ENCODE measurements at regions not wholly inside any gene's neighbourhood (a gene's known extent, or its start where the extent isn't known, plus 50 kb on each side); places are given as distances from the start of the nearest gene placed in this dataset.

GRCh38 chr15:87227846-87228245 lies 1028.7 kb downstream of the NTRK3 start:
- ATAC-seq (no peak), DNase-seq (ENCODE audit: low spot score in 2 of 2) (no peak)
- Mint-ChIP-seq H3K36me3 (no peaks in the 10 kb centered on the region), H3K4me3 (no peak overlapping the region), H3K4me1 (no peaks in the 10 kb centered on the region), H3K27ac (no peak overlapping the region), H3K9me3 (peaks cover 6% of the 10 kb centered on the region)

- Mint-ChIP-seq H3K4me3 (no peak overlapping the region), H3K9me3 (peaks cover 4% of the 10 kb centered on the region), H3K27ac (no peak overlapping the region), H3K4me1 (no peaks in the 10 kb centered on the region), H3K36me3 (no peaks in the 10 kb centered on the region)
- DNase-seq (ENCODE audit: low spot score in 2 of 2) (no peak), ATAC-seq (no peak)
Measured at GRCh38 chr15:87225436-87225835, 1031.1 kb downstream of the NTRK3 start.

GRCh38 chr15:87224404-87224803 lies 1032.1 kb downstream of the NTRK3 start:
- no peak for DNase-seq (ENCODE audit: low spot score in 2 of 2)
- no peaks in the 10 kb centered on the region for H3K4me1 Mint-ChIP-seq
- no peak for ATAC-seq
- peaks cover 4% of the 10 kb centered on the region for H3K9me3 Mint-ChIP-seq
- no peak overlapping the region for H3K27ac Mint-ChIP-seq
- no peak overlapping the region for H3K4me3 Mint-ChIP-seq
- no peaks in the 10 kb centered on the region for H3K36me3 Mint-ChIP-seq

GRCh38 chr15:87219650-87220615 lies 1036.6 kb downstream of the NTRK3 start:
- Mint-ChIP-seq H3K9me3 (peaks cover 2% of the 10 kb centered on the region), H3K4me3 (no peak overlapping the region), H3K36me3 (no peaks in the 10 kb centered on the region), H3K4me1 (no peaks in the 10 kb centered on the region), H3K27ac (no peak overlapping the region)
- DNase-seq (ENCODE audit: low spot score in 2 of 2) (no peak), ATAC-seq (no peak)

- ATAC-seq (no peak), DNase-seq (ENCODE audit: low spot score in 2 of 2) (no peak)
- Mint-ChIP-seq H3K4me1 (no peaks in the 10 kb centered on the region), H3K27ac (no peak overlapping the region), H3K9me3 (peaks cover 3% of the 10 kb centered on the region), H3K4me3 (no peak overlapping the region), H3K36me3 (no peaks in the 10 kb centered on the region)
Measured at GRCh38 chr15:87215100-87215499, 1041.4 kb downstream of the NTRK3 start.

- no peak for ATAC-seq
- no peak for DNase-seq (ENCODE audit: low spot score in 2 of 2)
- Mint-ChIP-seq H3K36me3 (no peaks in the 10 kb centered on the region), H3K9me3 (peaks cover 3% of the 10 kb centered on the region), H3K27ac (no peak overlapping the region), H3K4me1 (no peaks in the 10 kb centered on the region), H3K4me3 (no peak overlapping the region)
Measured at GRCh38 chr15:87213626-87214025, 1042.9 kb downstream of the NTRK3 start.

GRCh38 chr15:87212041-87212440 lies 1044.5 kb downstream of the NTRK3 start:
- H3K27ac Mint-ChIP-seq: no peak overlapping the region
- H3K4me1 Mint-ChIP-seq: no peaks in the 10 kb centered on the region
- no peak overlapping the region for H3K4me3 Mint-ChIP-seq

GRCh38 chr15:87211547-87211946 lies 1045.0 kb downstream of the NTRK3 start:
- no peak for ATAC-seq
- DNase-seq (ENCODE audit: low spot score in 2 of 2): no peak
- Mint-ChIP-seq H3K36me3 (no peaks in the 10 kb centered on the region), H3K27ac (no peak overlapping the region), H3K9me3 (peaks cover 3% of the 10 kb centered on the region), H3K4me1 (no peaks in the 10 kb centered on the region), H3K4me3 (no peak overlapping the region)

More at GRCh38 chr15:87212041-87212440, 1044.5 kb downstream of the NTRK3 start:
- H3K9me3 Mint-ChIP-seq: peaks cover 3% of the 10 kb centered on the region
- ATAC-seq (no peak), DNase-seq (ENCODE audit: low spot score in 2 of 2) (no peak)
- H3K36me3 Mint-ChIP-seq: no peaks in the 10 kb centered on the region

- peaks cover 3% of the 10 kb centered on the region for H3K9me3 Mint-ChIP-seq
- H3K27ac Mint-ChIP-seq: no peak overlapping the region
- no peak overlapping the region for H3K4me3 Mint-ChIP-seq
- DNase-seq (ENCODE audit: low spot score in 2 of 2) (no peak), ATAC-seq (no peak)
- no peaks in the 10 kb centered on the region for H3K4me1 Mint-ChIP-seq
- no peaks in the 10 kb centered on the region for H3K36me3 Mint-ChIP-seq
Measured at GRCh38 chr15:87209891-87210689, 1046.4 kb downstream of the NTRK3 start.

GRCh38 chr15:87207990-87208580 lies 1048.5 kb downstream of the NTRK3 start:
- Mint-ChIP-seq H3K27ac (no peak overlapping the region), H3K4me3 (no peak overlapping the region), H3K4me1 (no peaks in the 10 kb centered on the region), H3K36me3 (no peaks in the 10 kb centered on the region), H3K9me3 (no peaks in the 10 kb centered on the region)
- ATAC-seq: no peak
- no peak for DNase-seq (ENCODE audit: low spot score in 2 of 2)

GRCh38 chr15:87207251-87207650 lies 1049.3 kb downstream of the NTRK3 start:
- Mint-ChIP-seq H3K4me1 (no peaks in the 10 kb centered on the region), H3K4me3 (no peak overlapping the region), H3K27ac (no peak overlapping the region), H3K9me3 (no peaks in the 10 kb centered on the region), H3K36me3 (no peaks in the 10 kb centered on the region)
- ATAC-seq (no peak), DNase-seq (ENCODE audit: low spot score in 2 of 2) (no peak)

- no peak overlapping the region for H3K4me3 Mint-ChIP-seq
- DNase-seq (ENCODE audit: low spot score in 2 of 2) (no peak), ATAC-seq (no peak)
- H3K4me1 Mint-ChIP-seq: no peaks in the 10 kb centered on the region
- H3K9me3 Mint-ChIP-seq: no peaks in the 10 kb centered on the region
- H3K36me3 Mint-ChIP-seq: no peaks in the 10 kb centered on the region
- no peak overlapping the region for H3K27ac Mint-ChIP-seq
Measured at GRCh38 chr15:87201986-87202385, 1054.6 kb downstream of the NTRK3 start.

GRCh38 chr15:87200149-87200548 lies 1056.4 kb downstream of the NTRK3 start:
- DNase-seq (ENCODE audit: low spot score in 2 of 2) (no peak), ATAC-seq (no peak)
- H3K4me3 Mint-ChIP-seq: no peak overlapping the region
- H3K9me3 Mint-ChIP-seq: no peaks in the 10 kb centered on the region
- H3K27ac Mint-ChIP-seq: no peak overlapping the region
- H3K4me1 Mint-ChIP-seq: no peaks in the 10 kb centered on the region
- no peaks in the 10 kb centered on the region for H3K36me3 Mint-ChIP-seq

GRCh38 chr15:87197981-87198380 lies 1058.6 kb downstream of the NTRK3 start:
- Mint-ChIP-seq H3K4me3 (no peak overlapping the region), H3K4me1 (no peaks in the 10 kb centered on the region), H3K9me3 (peaks cover 6% of the 10 kb centered on the region), H3K27ac (no peak overlapping the region), H3K36me3 (no peaks in the 10 kb centered on the region)
- DNase-seq (ENCODE audit: low spot score in 2 of 2) (no peak), ATAC-seq (no peak)

- Mint-ChIP-seq H3K9me3 (peaks cover 6% of the 10 kb centered on the region), H3K4me3 (no peak overlapping the region), H3K4me1 (no peaks in the 10 kb centered on the region), H3K27ac (no peak overlapping the region), H3K36me3 (no peaks in the 10 kb centered on the region)
- ATAC-seq (no peak), DNase-seq (ENCODE audit: low spot score in 2 of 2) (no peak)
Measured at GRCh38 chr15:87196498-87196897, 1060.0 kb downstream of the NTRK3 start.
